H1 (cell line): ENCODE measurements at regions not wholly inside any gene's neighbourhood (a gene's known extent, or its start where the extent isn't known, plus 50 kb on each side); places are given as distances from the start of the nearest gene placed in this dataset.

Source experiments
- CTCF ChIA-PET: fragments of 300-600 bp; sonication (Branson Sonifier 250); formaldehyde crosslinking; loops from one replicate; lab custom pipeline; 2021; ENCODE audit not compliant: partially characterized antibody; lab: Charles Lee
- POLR2A ChIA-PET: fragments of 300-600 bp; sonication (Branson Sonifier 250); formaldehyde crosslinking; loops from one replicate; lab custom pipeline; 2021; ENCODE audit warnings: inconsistent platforms; ENCODE audit not compliant: partially characterized antibody; lab: Charles Lee
- DNase-seq, 2 experiments: peaks; one replicate each; pipeline versions ENCODE4 v3.0.0 to v3.0.0-alpha.2; 2010 to 2022; ENCODE audit warnings: low spot score in 2 of 2, low read depth in 1 of 2, mixed read lengths in 1 of 2
- FAIRE-seq: peaks from 2 replicates; lab custom pipeline; 2011; peaks lifted over from hg19 to GRCh38; lab: Jason Lieb, UNC
- H2AFZ ChIP-seq: 2 replicates; pipeline ENCODE4 v1.8.1; 2012; ENCODE audit warnings: low read length, inconsistent platforms
- H2AK5ac ChIP-seq: 2 replicates; pipeline ENCODE4 v1.6.1; 2013; ENCODE audit warnings: low read depth, low read length
- H2BK120ac ChIP-seq: replicated peaks from 2 replicates; pipeline ENCODE3; 2013; ENCODE audit warnings: low read depth, low read length, inconsistent platforms
- H2BK12ac ChIP-seq: 2 replicates; pipeline ENCODE4 v1.6.1; 2013; ENCODE audit warnings: low read depth, low read length
- H2BK15ac ChIP-seq: 2 replicates; pipeline ENCODE4 v1.6.1; 2013; ENCODE audit warnings: low read length
- H2BK20ac ChIP-seq: 2 replicates; pipeline ENCODE4 v1.6.1; 2013; ENCODE audit warnings: low read length
- H2BK5ac ChIP-seq: 2 replicates; pipeline ENCODE4 v1.6.1; 2013; ENCODE audit warnings: low read depth, low read length
- H3K14ac ChIP-seq: 2 replicates; pipeline ENCODE4 v1.6.1; 2013; ENCODE audit warnings: inconsistent platforms; ENCODE audit not compliant: insufficient read length
- H3K18ac ChIP-seq: 2 replicates; pipeline ENCODE4 v1.6.1; 2013; ENCODE audit warnings: low read length; ENCODE audit errors: extremely low read depth
- H3K23ac ChIP-seq: 2 replicates; pipeline ENCODE4 v1.6.1; 2013; ENCODE audit warnings: inconsistent platforms; ENCODE audit not compliant: insufficient read length
- H3K23me2 ChIP-seq: 2 replicates; pipeline ENCODE4 v1.6.1; 2013; ENCODE audit warnings: low read depth, low read length
- H3K27ac ChIP-seq: 2 replicates; pipeline ENCODE4 v1.6.1; 2011; ENCODE audit warnings: low read depth, low read length, inconsistent platforms
- H3K27me3 ChIP-seq, 4 experiments: replicated peaks in 1 of 4; 1 replicate in 1 of 4; 2 replicates in 3 of 4; pipeline versions ENCODE4 v1.6.1 to v1.8.1; 2011 to 2013; ENCODE audit warnings: low read length in 3 of 4, mild to moderate bottlenecking in 3 of 4, inconsistent platforms in 2 of 4, mixed read lengths in 2 of 4, moderate library complexity in 1 of 4; ENCODE audit not compliant: control insufficient read depth in 3 of 4, insufficient read depth in 3 of 4; ENCODE audit errors: extremely low read depth in 1 of 4
- H3K36me3 ChIP-seq, 4 experiments: 2 replicates each; pipeline versions ENCODE4 v1.6.1 to v1.8.1; 2011 to 2013; ENCODE audit warnings: mild to moderate bottlenecking in 4 of 4, low read length in 3 of 4, moderate library complexity in 2 of 4, control low read depth in 1 of 4, inconsistent platforms in 1 of 4; ENCODE audit not compliant: insufficient read depth in 4 of 4, control insufficient read depth in 2 of 4
- H3K4ac ChIP-seq: replicated peaks from 2 replicates; pipeline ENCODE3; 2013; ENCODE audit warnings: low read length, low read depth, mixed read lengths, inconsistent platforms; ENCODE audit not compliant: insufficient read length
- H3K4me1 ChIP-seq, 4 experiments: replicated peaks in 1 of 4; 1 replicate in 1 of 4; 2 replicates in 3 of 4; pipeline versions ENCODE4 v1.6.1 to v1.8.1; 2011 to 2013; ENCODE audit warnings: low read length in 3 of 4, inconsistent platforms in 2 of 4, mixed read lengths in 1 of 4; ENCODE audit not compliant: insufficient read depth in 4 of 4, control insufficient read depth in 3 of 4
- H3K4me2 ChIP-seq, 2 experiments: 2 replicates each; pipeline versions ENCODE4 v1.6.1 to v1.8.1; 2011 to 2013; ENCODE audit warnings: low read depth in 2 of 2, low read length in 2 of 2, control low read depth in 1 of 2, inconsistent platforms in 1 of 2, mild to moderate bottlenecking in 1 of 2; ENCODE audit not compliant: insufficient read depth in 1 of 2
- H3K4me3 ChIP-seq, 4 experiments: fragments of 200-600, 300-600 bp in 1 of 4; sonication (generic), shearing (Covaris generic), sonication (Bioruptor Twin) in 1 of 4; 2 replicates each; pipeline versions ENCODE4 v1.5.1 to v1.8.1; 2011 to 2016; ENCODE audit warnings: low read length in 4 of 4, low read depth in 3 of 4, control low read depth in 2 of 4, inconsistent platforms in 2 of 4, mild to moderate bottlenecking in 2 of 4, mixed read lengths in 1 of 4, moderate library complexity in 1 of 4; ENCODE audit not compliant: insufficient read depth in 2 of 4; ENCODE audit errors: extremely low read depth in 1 of 4
- H3K56ac ChIP-seq: replicated peaks from 2 replicates; pipeline ENCODE3; 2013; ENCODE audit warnings: low read depth, mild to moderate bottlenecking, mixed read lengths, low read length, inconsistent platforms; ENCODE audit not compliant: insufficient read length
- H3K79me1 ChIP-seq: 2 replicates; pipeline ENCODE4 v1.6.1; 2013; ENCODE audit warnings: low read depth, low read length, control low read depth
- H3K79me2 ChIP-seq, 2 experiments: 2 replicates each; pipeline versions ENCODE4 v1.6.1 to v1.8.1; 2012 to 2013; ENCODE audit warnings: low read length in 2 of 2, mild to moderate bottlenecking in 2 of 2, inconsistent platforms in 1 of 2; ENCODE audit not compliant: insufficient read depth in 2 of 2, control insufficient read depth in 1 of 2
- H3K9ac ChIP-seq, 4 experiments: replicated peaks in 1 of 4; 1 replicate in 1 of 4; 2 replicates in 3 of 4; pipeline versions ENCODE4 v1.6.1 to v1.8.1; 2011 to 2013; ENCODE audit warnings: low read depth in 3 of 4, low read length in 3 of 4, control low read depth in 2 of 4, mild to moderate bottlenecking in 2 of 4, moderate library complexity in 2 of 4, inconsistent platforms in 1 of 4; ENCODE audit errors: extremely low read depth in 1 of 4
- H3K9me3 ChIP-seq, 2 experiments: 2 replicates each; pipeline versions ENCODE4 v1.6.1 to v1.8.1; 2012 to 2013; ENCODE audit warnings: mild to moderate bottlenecking in 2 of 2, moderate library complexity in 2 of 2, control low read depth in 1 of 2, inconsistent platforms in 1 of 2, low read depth in 1 of 2, low read length in 1 of 2, mixed read lengths in 1 of 2; ENCODE audit not compliant: insufficient read depth in 2 of 2
- H4K20me1 ChIP-seq, 2 experiments: replicated peaks in 1 of 2; 2 replicates each; pipeline versions ENCODE3 to v1.8.1; 2011 to 2013; ENCODE audit warnings: inconsistent platforms in 2 of 2, low read length in 2 of 2, mild to moderate bottlenecking in 1 of 2; ENCODE audit not compliant: insufficient read depth in 2 of 2, control insufficient read depth in 1 of 2
- H4K5ac ChIP-seq: 2 replicates; pipeline ENCODE4 v1.6.1; 2013; ENCODE audit warnings: low read length, low read depth, mixed read lengths, inconsistent platforms; ENCODE audit not compliant: insufficient read length
- H4K8ac ChIP-seq: 2 replicates; pipeline ENCODE4 v1.8.0; 2013; ENCODE audit warnings: mild to moderate bottlenecking, moderate library complexity, low read length, inconsistent platforms; ENCODE audit not compliant: insufficient read depth; ENCODE audit errors: extremely low read depth
- H4K91ac ChIP-seq: replicated peaks from 2 replicates; pipeline ENCODE3; 2013; ENCODE audit warnings: low read length, mixed read lengths, inconsistent platforms; ENCODE audit not compliant: insufficient read length
- GABPA ChIP-seq: IDR thresholded peaks from 2 replicates; pipeline ENCODE4 v1.6.1; 2011; ENCODE audit warnings: mild to moderate bottlenecking, low read length, moderate library complexity, borderline replicate concordance; ENCODE audit not compliant: insufficient read depth
- ZNF274 ChIP-seq: IDR thresholded peaks from 2 replicates; pipeline ENCODE4 v1.7.0; 2012; ENCODE audit warnings: low read length, borderline replicate concordance; ENCODE audit errors: extremely low read depth
- WGBS, 2 experiments: shearing (Covaris generic) in 1 of 2; methylation state at CpG; one replicate each; pipeline versions ENCODE4 v1.1.6 to v1.1.7; 2013 to 2015; ENCODE audit warnings: low lambda C conversion rate in 2 of 2, mixed read lengths in 2 of 2, inconsistent platforms in 1 of 2, low coverage in 1 of 2, missing lambda C conversion rate in 1 of 2; ENCODE audit not compliant: insufficient replicate concordance in 2 of 2, insufficient coverage in 1 of 2, insufficient read length in 1 of 2; ENCODE audit errors: extremely low coverage in 1 of 2, missing lambda C conversion rate in 1 of 2; 5-methylcytosine and 5-hydroxymethylcytosine counted together

- H3K36me3 ChIP-seq: no peaks in the 10 kb centered on the region
- H2AK5ac ChIP-seq: no peak overlapping the region
- no peak for DNase-seq
- peaks cover 0 to 4% of the 10 kb centered on the region in 2 experiments; a peak in 2 of 4 replicates for H3K9me3 ChIP-seq
- no peak overlapping the region for H4K8ac ChIP-seq
- H3K9ac ChIP-seq: no peak overlapping the region
- no peak overlapping the region for H3K14ac ChIP-seq
- no peak overlapping the region for H3K4me3 ChIP-seq
- no peak overlapping the region for H3K4ac ChIP-seq
- 97% methylated on average over 2 of the region's 2 CpGs; no CpG with 5 or more reads in 1 of the 2 experiments for WGBS, 2 experiments
- peaks cover 0 to 1% (median 0%) of the 10 kb centered on the region in 4 experiments; a peak in 1 of 7 replicates for H3K27me3 ChIP-seq
- TF ChIP-seq GABPA: no peak
- peak; percentile 55; the same call in 1 of the 2 replicates for TF ChIP-seq ZNF274
- TF ChIP-seq, all 59 proteins: peak for 1
- no peaks in the 10 kb centered on the region for H3K4me1 ChIP-seq
- H2BK12ac ChIP-seq: no peak overlapping the region
- H3K23me2 ChIP-seq: no peaks in the 10 kb centered on the region
- no peak overlapping the region for H3K23ac ChIP-seq
- FAIRE-seq: no peak
- no peak overlapping the region for H2BK15ac ChIP-seq
- CTCF ChIA-PET: no interaction called here
- H2BK5ac ChIP-seq: no peak overlapping the region
- no peak overlapping the region for H3K27ac ChIP-seq
- no peak overlapping the region for H4K91ac ChIP-seq
- H4K5ac ChIP-seq: no peak overlapping the region
- H3K79me2 ChIP-seq: no peaks in the 10 kb centered on the region
- H3K4me2 ChIP-seq: no peak overlapping the region
- H4K20me1 ChIP-seq: no peaks in the 10 kb centered on the region
- POLR2A ChIA-PET: no interaction called here
- H2BK20ac ChIP-seq: no peak overlapping the region
- H2AFZ ChIP-seq: no peak overlapping the region
- H3K56ac ChIP-seq: no peak overlapping the region
- H3K18ac ChIP-seq: no peak overlapping the region
- H3K79me1 ChIP-seq: no peaks in the 10 kb centered on the region
- no peak overlapping the region for H2BK120ac ChIP-seq
Measured at GRCh38 chr4:130922955-130923354, 1827.0 kb downstream of the C4orf33 start.
